ENCODE measurements at regions not wholly inside any gene's neighbourhood (a gene's known extent, or its start where the extent isn't known, plus 50 kb on each side); places are given as distances from the start of the nearest gene placed in this dataset.

GRCh38 chr18:60067426-60068210, 167.8 kb downstream of the PMAIP1 start:
- H3K9ac ChIP-seq (ENCODE audit: insufficient read depth in 1 of 2, low read depth in 2 of 2, low read length in 2 of 2) = no peak overlapping the region
- no peaks in the 10 kb centered on the region for H3K9me1 ChIP-seq (ENCODE audit: control insufficient read depth, insufficient read depth, low read length)
- ChIA-PET CTCF (ENCODE audit: low intra/inter-chr PET ratio) (no interaction called here), POLR2A (no interaction called here)
- no peak overlapping the region for H3K4me2 ChIP-seq (ENCODE audit: insufficient read depth, low read length)
- in situ Hi-C loops (cut with MboI) (no loop called here), intact Hi-C loops (cut with micrococcal nuclease) (no loop called here)
- H3K4me3 ChIP-seq = no peak overlapping the region
- no peak overlapping the region for H2AFZ ChIP-seq (ENCODE audit: low read depth, low read length)
- H3K4me1 ChIP-seq (replicated peaks in 1 of 2; ENCODE audit: control insufficient read depth in 2 of 2, insufficient read depth in 2 of 2, low read length in 2 of 2) = no peaks in the 10 kb centered on the region; a peak in 1 of 5 replicates
- no peaks in the 10 kb centered on the region for H3K36me3 ChIP-seq (ENCODE audit: control insufficient read depth, insufficient read depth, low read length)
- ATAC-seq (no peak), DNase-seq (ENCODE audit: extremely low read depth in 1 of 4, low spot score in 3 of 4) (no peak), FAIRE-seq (no peak)
- H3K79me2 ChIP-seq (ENCODE audit: control insufficient read depth, insufficient read depth, low read length) = no peaks in the 10 kb centered on the region
- H3K27me3 ChIP-seq (ENCODE audit: control insufficient read depth in 2 of 2, insufficient read depth in 2 of 2, low read length in 2 of 2) = no peaks in the 10 kb centered on the region
- no TSS peak for BruUV-seq (replicated peaks)
- TF ChIP-seq ZNF318 (IDR thresholded peaks at IDR 0.05; ENCODE audit: borderline replicate concordance in 1 of 2, low read depth in 1 of 2) = no peak
- no peak for TF ChIP-seq ZNF436 (CRISPR knock-in tag; IDR thresholded peaks at IDR 0.05)
- TF ChIP-seq ZNF639 (CRISPR knock-in tag; conservative IDR thresholded peaks at IDR 0.05 in 1 of 2, IDR thresholded peaks at IDR 0.05 in 1 of 2) = no peak
- no peaks in the 10 kb centered on the region for H4K20me1 ChIP-seq (replicated peaks; ENCODE audit: control insufficient read depth, insufficient read depth, low read length)
- 19% methylated on average over 8 of the region's 8 CpGs for WGBS (ENCODE audit: insufficient coverage, low coverage, missing lambda C conversion rate)
- no peak overlapping the region for H3K27ac ChIP-seq (ENCODE audit: extremely low read depth, low read depth, low read length)
- no peaks in the 10 kb centered on the region for H3K9me3 ChIP-seq (replicated peaks; ENCODE audit: control insufficient read depth, insufficient read depth, low read depth, low read length)

All from K562 (cell line).